K562 (cell line): ENCODE measurements at regions not wholly inside any gene's neighbourhood (a gene's known extent, or its start where the extent isn't known, plus 50 kb on each side); places are given as distances from the start of the nearest gene placed in this dataset.

Experiments
- C11orf30 ChIP-seq: fragments of 450-650 bp; IDR thresholded peaks from 2 replicates; pipeline ENCODE4 v1.6.1; 2016; ENCODE audit warnings: low read depth, mild to moderate bottlenecking
- CBX8 ChIP-seq: fragments of 200-600 bp; sonication (generic); IDR thresholded peaks from 2 replicates; pipeline ENCODE4 v1.6.1; 2012; ENCODE audit warnings: borderline replicate concordance, mixed run types, low read depth, mild to moderate bottlenecking, moderate library complexity, mixed read lengths, low read length, control low read depth, inconsistent platforms; ENCODE audit not compliant: poor library complexity, severe bottlenecking; ENCODE audit errors: extremely low read depth
- CC2D1A ChIP-seq: fragments of 450-650 bp; IDR thresholded peaks from 2 replicates; pipeline ENCODE4 v1.6.1; 2017; ENCODE audit warnings: mild to moderate bottlenecking
- CEBPG ChIP-seq, 3 experiments: fragments of 200-800 bp in 1 of 3; sonication (Bioruptor generic) in 1 of 3; sonication (generic) in 1 of 3; formaldehyde crosslinking in 1 of 3; IDR thresholded peaks in 2 of 3; conservative IDR thresholded peaks in 1 of 3; 2 replicates each; pipeline versions ENCODE4 v1.6.1 to v1.8.0; 2016 to 2022; ENCODE audit warnings: missing compliant biosample characterization in 2 of 3, missing genetic modification characterization in 2 of 3, mild to moderate bottlenecking in 1 of 3, missing genetic modification reagents in 1 of 3
- DIDO1 ChIP-seq: fragments of 450-650 bp; IDR thresholded peaks from 2 replicates; pipeline ENCODE4 v1.6.1; 2016; ENCODE audit warnings: low read depth, missing biosample characterization, missing genetic modification characterization
- E2F1 ChIP-seq: sonication (generic); formaldehyde crosslinking; IDR thresholded peaks from 2 replicates; pipeline ENCODE4 v1.8.1; 2023; ENCODE audit warnings: mild to moderate bottlenecking, missing genetic modification reagents, moderate library complexity
- HNRNPL ChIP-seq: fragments of 200-400 bp; formaldehyde crosslinking; IDR thresholded peaks from 2 replicates; pipeline ENCODE4 v1.6.1; 2017; ENCODE audit warnings: low read depth, mild to moderate bottlenecking, low read length
- MAFF ChIP-seq: IDR thresholded peaks from 2 replicates; pipeline ENCODE4 v1.6.1; 2012; ENCODE audit warnings: low read length, improper control_type of control experiment
- MAFK ChIP-seq: IDR thresholded peaks from 2 replicates; pipeline ENCODE4 v1.6.1; 2011; ENCODE audit warnings: low read length, improper control_type of control experiment
- NFIC ChIP-seq: fragments of 450-650 bp; IDR thresholded peaks from 2 replicates; pipeline ENCODE4 v1.6.1; 2017; ENCODE audit warnings: mild to moderate bottlenecking, inconsistent platforms
- U2AF2 ChIP-seq: fragments of 200-400 bp; formaldehyde crosslinking; optimal IDR thresholded peaks from 2 replicates; pipeline ENCODE3; 2017; ENCODE audit warnings: low read depth, mild to moderate bottlenecking, low read length
- USF2 ChIP-seq: sonication (generic); formaldehyde crosslinking; IDR thresholded peaks from 2 replicates; pipeline ENCODE4 v1.5.0; 2020; ENCODE audit warnings: missing genetic modification reagents
- ZNF24 ChIP-seq: fragments of 450-650 bp; IDR thresholded peaks from 2 replicates; pipeline ENCODE4 v1.6.1; 2016
- ZNF316 ChIP-seq: fragments of 450-650 bp; IDR thresholded peaks from 2 replicates; pipeline ENCODE4 v1.6.1; 2016
- ZNF507 ChIP-seq: conservative IDR thresholded peaks from 2 replicates; pipeline ENCODE4 v1.6.1; 2017; ENCODE audit warnings: missing genetic modification characterization, missing compliant biosample characterization
- ZNF695 ChIP-seq: fragments of 450-650 bp; formaldehyde crosslinking; IDR thresholded peaks from 2 replicates; pipeline ENCODE4 v1.4.0; 2020; ENCODE audit warnings: mild to moderate bottlenecking, moderate library complexity
- ZNF785 ChIP-seq: fragments of 250-450 bp; sonication (Bioruptor Pico); IDR thresholded peaks from 2 replicates; pipeline ENCODE4 v1.4.0; 2020; ENCODE audit warnings: mild to moderate bottlenecking
- TF ChIP-seq, protein P1 (sequence below): fragments of 450-650 bp; IDR thresholded peaks from 2 replicates; pipeline ENCODE4 v1.6.1; 2016; ENCODE audit warnings: low read depth

DNA sequence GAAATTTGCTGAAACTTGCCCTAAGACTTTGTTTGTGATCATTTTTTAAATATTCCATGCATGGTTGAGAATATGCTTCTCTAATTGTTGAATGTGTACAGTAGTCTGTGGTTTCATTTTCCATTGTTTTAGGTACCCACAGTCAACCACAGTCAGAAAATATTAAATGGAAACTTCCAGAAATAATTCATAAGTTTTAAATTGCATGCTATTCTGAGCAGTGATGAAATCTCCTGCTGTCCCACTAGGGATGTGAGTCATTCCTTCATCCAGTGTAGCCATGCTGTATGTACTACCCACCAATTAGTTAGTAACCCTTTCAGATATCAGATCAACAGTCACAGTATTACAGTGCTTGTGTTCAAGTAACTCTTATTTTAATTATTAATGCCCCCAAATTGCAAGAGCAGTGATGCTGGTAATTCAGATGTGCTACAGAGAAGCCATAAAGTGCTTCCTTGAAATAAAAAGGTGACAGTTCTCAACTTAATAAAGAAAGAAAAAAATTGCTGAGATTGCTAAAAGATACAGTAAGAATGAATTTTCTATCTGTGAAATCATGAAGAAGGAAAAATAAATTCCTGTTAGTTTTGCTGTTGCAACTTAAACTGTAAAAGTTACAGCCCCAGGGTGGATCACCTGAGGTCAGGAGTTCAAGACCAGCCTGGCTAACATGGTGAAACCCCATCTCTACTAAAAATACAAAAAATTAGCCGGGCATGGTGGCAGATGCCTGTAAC lies 79.9 kb upstream of the FBXL17 start (continued):
- TF ChIP-seq, protein P1, sequence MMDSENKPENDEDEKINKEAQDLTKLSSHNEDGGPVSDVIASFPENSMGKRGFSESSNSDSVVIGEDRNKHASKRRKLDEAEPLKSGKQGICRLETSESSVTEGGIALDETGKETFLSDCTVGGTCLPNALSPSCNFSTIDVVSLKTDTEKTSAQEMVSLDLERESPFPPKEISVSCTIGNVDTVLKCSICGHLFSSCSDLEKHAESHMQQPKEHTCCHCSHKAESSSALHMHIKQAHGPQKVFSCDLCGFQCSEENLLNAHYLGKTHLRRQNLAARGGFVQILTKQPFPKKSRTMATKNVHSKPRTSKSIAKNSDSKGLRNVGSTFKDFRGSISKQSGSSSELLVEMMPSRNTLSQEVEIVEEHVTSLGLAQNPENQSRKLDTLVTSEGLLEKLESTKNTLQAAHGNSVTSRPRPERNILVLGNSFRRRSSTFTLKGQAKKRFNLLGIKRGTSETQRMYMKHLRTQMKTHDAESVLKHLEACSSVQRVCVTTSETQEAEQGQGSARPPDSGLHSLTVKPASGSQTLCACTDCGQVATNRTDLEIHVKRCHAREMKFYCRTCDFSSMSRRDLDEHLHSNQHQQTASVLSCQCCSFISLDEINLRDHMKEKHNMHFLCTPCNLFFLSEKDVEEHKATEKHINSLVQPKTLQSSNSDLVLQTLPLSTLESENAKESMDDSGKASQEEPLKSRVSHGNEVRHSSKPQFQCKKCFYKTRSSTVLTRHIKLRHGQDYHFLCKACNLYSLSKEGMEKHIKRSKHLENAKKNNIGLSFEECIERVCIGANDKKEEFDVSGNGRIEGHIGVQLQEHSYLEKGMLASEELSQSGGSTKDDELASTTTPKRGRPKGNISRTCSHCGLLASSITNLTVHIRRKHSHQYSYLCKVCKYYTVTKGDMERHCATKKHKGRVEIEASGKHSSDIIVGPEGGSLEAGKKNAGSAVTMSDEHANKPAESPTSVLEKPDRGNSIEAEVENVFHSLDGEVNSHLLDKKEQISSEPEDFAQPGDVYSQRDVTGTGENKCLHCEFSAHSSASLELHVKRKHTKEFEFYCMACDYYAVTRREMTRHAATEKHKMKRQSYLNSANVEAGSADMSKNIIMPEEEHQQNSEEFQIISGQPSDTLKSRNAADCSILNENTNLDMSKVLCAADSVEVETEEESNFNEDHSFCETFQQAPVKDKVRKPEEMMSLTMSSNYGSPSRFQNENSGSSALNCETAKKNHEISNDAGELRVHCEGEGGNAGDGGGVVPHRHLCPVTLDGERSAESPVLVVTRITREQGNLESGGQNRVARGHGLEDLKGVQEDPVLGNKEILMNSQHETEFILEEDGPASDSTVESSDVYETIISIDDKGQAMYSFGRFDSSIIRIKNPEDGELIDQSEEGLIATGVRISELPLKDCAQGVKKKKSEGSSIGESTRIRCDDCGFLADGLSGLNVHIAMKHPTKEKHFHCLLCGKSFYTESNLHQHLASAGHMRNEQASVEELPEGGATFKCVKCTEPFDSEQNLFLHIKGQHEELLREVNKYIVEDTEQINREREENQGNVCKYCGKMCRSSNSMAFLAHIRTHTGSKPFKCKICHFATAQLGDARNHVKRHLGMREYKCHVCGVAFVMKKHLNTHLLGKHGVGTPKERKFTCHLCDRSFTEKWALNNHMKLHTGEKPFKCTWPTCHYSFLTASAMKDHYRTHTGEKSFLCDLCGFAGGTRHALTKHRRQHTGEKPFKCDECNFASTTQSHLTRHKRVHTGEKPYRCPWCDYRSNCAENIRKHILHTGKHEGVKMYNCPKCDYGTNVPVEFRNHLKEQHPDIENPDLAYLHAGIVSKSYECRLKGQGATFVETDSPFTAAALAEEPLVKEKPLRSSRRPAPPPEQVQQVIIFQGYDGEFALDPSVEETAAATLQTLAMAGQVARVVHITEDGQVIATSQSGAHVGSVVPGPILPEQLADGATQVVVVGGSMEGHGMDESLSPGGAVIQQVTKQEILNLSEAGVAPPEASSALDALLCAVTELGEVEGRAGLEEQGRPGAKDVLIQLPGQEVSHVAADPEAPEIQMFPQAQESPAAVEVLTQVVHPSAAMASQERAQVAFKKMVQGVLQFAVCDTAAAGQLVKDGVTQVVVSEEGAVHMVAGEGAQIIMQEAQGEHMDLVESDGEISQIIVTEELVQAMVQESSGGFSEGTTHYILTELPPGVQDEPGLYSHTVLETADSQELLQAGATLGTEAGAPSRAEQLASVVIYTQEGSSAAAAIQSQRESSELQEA = no peak
- TF ChIP-seq E2F1 (CRISPR knock-in tag) = no peak
- peak; percentile 62; the same call in 1 of the 2 replicates for TF ChIP-seq MAFK
- TF ChIP-seq ZNF24 = no peak
- TF ChIP-seq NFIC = no peak
- TF ChIP-seq C11orf30 = peak; percentile 70
- peak; percentile 80 for TF ChIP-seq ZNF316
- no peak for TF ChIP-seq U2AF2
- no peak for TF ChIP-seq HNRNPL
- TF ChIP-seq CEBPG (CRISPR knock-in tag; IDR thresholded peaks at IDR 0.05) = no peak
- peak in 1 of 2 experiments; percentile 47; a peak in 1 of 4 replicates for TF ChIP-seq CEBPG (tag; conservative IDR thresholded peaks at IDR 0.05 in 1 of 2, IDR thresholded peaks at IDR 0.05 in 1 of 2)
- peak; percentile 69 for TF ChIP-seq MAFF
- TF ChIP-seq ZNF695 (CRISPR knock-in tag) = no peak
- no peak for TF ChIP-seq DIDO1
- no peak for TF ChIP-seq USF2 (CRISPR knock-in tag)
- no peak for TF ChIP-seq CBX8
- no peak for TF ChIP-seq ZNF785 (CRISPR knock-in tag)
- TF ChIP-seq CC2D1A = no peak
- TF ChIP-seq ZNF507 (tag) = no peak
